GM23338 (cell line): ENCODE measurements at regions not wholly inside any gene's neighbourhood (a gene's known extent, or its start where the extent isn't known, plus 50 kb on each side); places are given as distances from the start of the nearest gene placed in this dataset.

Source experiments
- ATAC-seq: fragments of 200-7000 bp; cut with Tn5 transposase; 3 replicates; pipeline ENCODE4 v1.9.1; 2020
- DNase-seq: peaks from one replicate; pipeline ENCODE4 v3.0.0-alpha.2; 2015; ENCODE audit warnings: low spot score
- H2AFZ ChIP-seq: fragments of 200-600 bp; sonication (generic); 2 replicates; pipeline ENCODE4 v1.8.0; 2016; ENCODE audit warnings: antibody characterized with exemption, mild to moderate bottlenecking, moderate library complexity
- H3F3A ChIP-seq: fragments of 200-600 bp; sonication (generic); replicated peaks from 2 replicates; pipeline ENCODE4 v1.8.0; 2017; ENCODE audit warnings: antibody characterized with exemption, mixed run types, low read depth
- H3K27ac ChIP-seq: fragments of 200-600 bp; sonication (generic); 2 replicates; pipeline ENCODE4 v1.6.1; 2016; ENCODE audit warnings: low read depth
- H3K27me3 ChIP-seq: fragments of 200-600 bp; sonication (generic); 2 replicates; pipeline ENCODE4 v1.8.0; 2016; ENCODE audit warnings: mild to moderate bottlenecking, mixed run types, moderate library complexity; ENCODE audit not compliant: insufficient read depth
- H3K36me3 ChIP-seq: fragments of 200-600 bp; sonication (generic); 2 replicates; pipeline ENCODE4 v1.8.0; 2016; ENCODE audit warnings: mild to moderate bottlenecking; ENCODE audit not compliant: insufficient read depth
- H3K4me1 ChIP-seq: fragments of 200-600 bp; sonication (generic); 2 replicates; pipeline ENCODE4 v1.8.0; 2016; ENCODE audit warnings: mild to moderate bottlenecking, moderate library complexity; ENCODE audit not compliant: insufficient read depth
- H3K4me2 ChIP-seq: fragments of 200-600 bp; sonication (generic); 2 replicates; pipeline ENCODE4 v1.7.1; 2017; ENCODE audit warnings: mixed run types
- H3K4me3 ChIP-seq: fragments of 200-600 bp; sonication (generic); 2 replicates; pipeline ENCODE4 v1.6.1; 2016; ENCODE audit warnings: mixed run types
- H3K79me2 ChIP-seq: fragments of 200-600 bp; sonication (generic); replicated peaks from 2 replicates; pipeline ENCODE4 v1.8.0; 2017; ENCODE audit warnings: mild to moderate bottlenecking; ENCODE audit not compliant: insufficient read depth
- H3K9me2 ChIP-seq: fragments of 200-600 bp; sonication (generic); 2 replicates; pipeline ENCODE4 v1.8.0; 2017; ENCODE audit not compliant: insufficient read depth
- H4K20me1 ChIP-seq: fragments of 200-600 bp; sonication (generic); replicated peaks from 2 replicates; pipeline ENCODE4 v1.8.0; 2017; ENCODE audit warnings: mild to moderate bottlenecking; ENCODE audit not compliant: insufficient read depth
- H3K27ac Mint-ChIP-seq: 2 replicates; pipeline ENCODE4 v1.8.0; 2020; ENCODE audit warnings: inconsistent platforms, mild to moderate bottlenecking, moderate library complexity, mixed read lengths
- H3K27me3 Mint-ChIP-seq: 3 replicates; pipeline ENCODE4 v1.8.0; 2022; ENCODE audit warnings: low read depth, mild to moderate bottlenecking, moderate library complexity, mixed read lengths, inconsistent platforms; ENCODE audit not compliant: insufficient read depth, poor library complexity
- H3K36me3 Mint-ChIP-seq: 3 replicates; pipeline ENCODE4 v1.8.0; 2021; ENCODE audit warnings: low read depth, mild to moderate bottlenecking, inconsistent platforms, moderate library complexity, mixed read lengths
- H3K4me1 Mint-ChIP-seq: 3 replicates; pipeline ENCODE4 v1.8.0; 2020; ENCODE audit warnings: mild to moderate bottlenecking, inconsistent platforms, mixed read lengths
- H3K4me3 Mint-ChIP-seq: 3 replicates; pipeline ENCODE4 v1.8.0; 2021; ENCODE audit warnings: moderate library complexity, mild to moderate bottlenecking, inconsistent platforms, mixed read lengths
- H3K9me3 Mint-ChIP-seq: 3 replicates; pipeline ENCODE4 v1.8.0; 2020; ENCODE audit warnings: moderate library complexity, mild to moderate bottlenecking, inconsistent platforms, mixed read lengths
- CREB1 ChIP-seq: fragments of 250-450 bp; sonication (Bioruptor Pico); IDR thresholded peaks from 2 replicates; pipeline ENCODE4 v1.5.0; 2020; ENCODE audit warnings: low read depth, mild to moderate bottlenecking, moderate library complexity
- CTCF ChIP-seq, 2 experiments: fragments of 200-600 bp in 1 of 2; sonication (generic) in 1 of 2; conservative IDR thresholded peaks; 2 replicates each; pipeline versions ENCODE4 v1.5.1 to v1.6.1; 2016 to 2017; ENCODE audit warnings: antibody characterized with exemption in 2 of 2, low read depth in 2 of 2, mild to moderate bottlenecking in 2 of 2, moderate library complexity in 1 of 2
- ETS1 ChIP-seq: IDR thresholded peaks from 2 replicates; pipeline ENCODE4 v1.6.1; 2016; ENCODE audit warnings: antibody characterized with exemption
- EZH2phosphoT487 ChIP-seq: fragments of 200-600 bp; sonication (generic); IDR thresholded peaks from one replicate; pipeline ENCODE4 v1.8.1; 2018; ENCODE audit warnings: antibody characterized with exemption; ENCODE audit not compliant: unreplicated experiment
- JUNB ChIP-seq: IDR thresholded peaks from one replicate; pipeline ENCODE4 v1.6.1; 2016; ENCODE audit warnings: antibody characterized with exemption; ENCODE audit not compliant: unreplicated experiment
- NANOG ChIP-seq: IDR thresholded peaks from 2 replicates; pipeline ENCODE4 v1.6.1; 2016; ENCODE audit warnings: antibody characterized with exemption, borderline replicate concordance
- POLR2AphosphoS5 ChIP-seq: IDR thresholded peaks from 2 replicates; pipeline ENCODE4 v1.6.1; 2016; ENCODE audit warnings: antibody characterized with exemption, low read depth
- REST ChIP-seq: IDR thresholded peaks from one replicate; pipeline ENCODE4 v1.6.1; 2018; ENCODE audit warnings: antibody characterized with exemption; ENCODE audit not compliant: unreplicated experiment
- STAT1 ChIP-seq: IDR thresholded peaks from one replicate; pipeline ENCODE4 v1.6.1; 2016; ENCODE audit warnings: antibody characterized with exemption; ENCODE audit not compliant: unreplicated experiment
- ZNF114 ChIP-seq: fragments of 250-450 bp; sonication (Bioruptor Pico); IDR thresholded peaks from 2 replicates; pipeline ENCODE4 v1.5.0; 2020; ENCODE audit warnings: mild to moderate bottlenecking, moderate library complexity
- ZNF331 ChIP-seq: fragments of 250-450 bp; sonication (Bioruptor Pico); IDR thresholded peaks from 2 replicates; pipeline ENCODE4 v1.5.0; 2020; ENCODE audit warnings: low read depth, mild to moderate bottlenecking, moderate library complexity
- TF ChIP-seq, protein P1 (sequence below): fragments of 250-450 bp; sonication (Bioruptor Pico); IDR thresholded peaks from 2 replicates; pipeline ENCODE4 v1.5.0; 2020; ENCODE audit warnings: mild to moderate bottlenecking, moderate library complexity

- TF ChIP-seq ETS1, result no peak
- TF ChIP-seq POLR2AphosphoS5, result no peak
- TF ChIP-seq STAT1, result no peak
- no peak for TF ChIP-seq ZNF331 (CRISPR knock-in tag)
- TF ChIP-seq NANOG, result no peak
These were observed 79.4 kb downstream of the MSL3 start (continued) for GRCh38 chrX:11837437-11837836.

- Mint-ChIP-seq H3K4me1 (no peaks in the 10 kb centered on the region), H3K4me3 (no peak overlapping the region), H3K27ac (no peak overlapping the region), H3K9me3 (no peaks in the 10 kb centered on the region; the same call in 2 of the 3 replicates), H3K36me3 (no peaks in the 10 kb centered on the region), H3K27me3 (no peaks in the 10 kb centered on the region)
- no peaks in the 10 kb centered on the region for H3F3A ChIP-seq
- no peak overlapping the region for H3K4me3 ChIP-seq
- H3K4me2 ChIP-seq, result no peak overlapping the region
- no peak for DNase-seq
- H3K36me3 ChIP-seq, result no peaks in the 10 kb centered on the region
- no peak overlapping the region for H2AFZ ChIP-seq
- H3K27me3 ChIP-seq, result no peaks in the 10 kb centered on the region
- ATAC-seq, result no peak
- H3K9me2 ChIP-seq, result 0 out of 2 replicates have a peak, but pooled peaks cover 5% of the 10 kb centered on the region
- no peak overlapping the region for H3K27ac ChIP-seq
- no peaks in the 10 kb centered on the region for H4K20me1 ChIP-seq
- no peaks in the 10 kb centered on the region for H3K4me1 ChIP-seq
- no peaks in the 10 kb centered on the region for H3K79me2 ChIP-seq
- TF ChIP-seq EZH2phosphoT487 (no peak), ETS1 (no peak), CREB1 (CRISPR knock-in tag) (no peak), JUNB (no peak), ZNF114 (CRISPR knock-in tag) (no peak), CTCF (conservative IDR thresholded peaks at IDR 0.05; ENCODE audit: low read depth in 2 of 2) (no peak), NANOG (no peak), REST (no peak), POLR2AphosphoS5 (no peak), ZNF331 (CRISPR knock-in tag) (no peak)
- TF ChIP-seq, protein P1, sequence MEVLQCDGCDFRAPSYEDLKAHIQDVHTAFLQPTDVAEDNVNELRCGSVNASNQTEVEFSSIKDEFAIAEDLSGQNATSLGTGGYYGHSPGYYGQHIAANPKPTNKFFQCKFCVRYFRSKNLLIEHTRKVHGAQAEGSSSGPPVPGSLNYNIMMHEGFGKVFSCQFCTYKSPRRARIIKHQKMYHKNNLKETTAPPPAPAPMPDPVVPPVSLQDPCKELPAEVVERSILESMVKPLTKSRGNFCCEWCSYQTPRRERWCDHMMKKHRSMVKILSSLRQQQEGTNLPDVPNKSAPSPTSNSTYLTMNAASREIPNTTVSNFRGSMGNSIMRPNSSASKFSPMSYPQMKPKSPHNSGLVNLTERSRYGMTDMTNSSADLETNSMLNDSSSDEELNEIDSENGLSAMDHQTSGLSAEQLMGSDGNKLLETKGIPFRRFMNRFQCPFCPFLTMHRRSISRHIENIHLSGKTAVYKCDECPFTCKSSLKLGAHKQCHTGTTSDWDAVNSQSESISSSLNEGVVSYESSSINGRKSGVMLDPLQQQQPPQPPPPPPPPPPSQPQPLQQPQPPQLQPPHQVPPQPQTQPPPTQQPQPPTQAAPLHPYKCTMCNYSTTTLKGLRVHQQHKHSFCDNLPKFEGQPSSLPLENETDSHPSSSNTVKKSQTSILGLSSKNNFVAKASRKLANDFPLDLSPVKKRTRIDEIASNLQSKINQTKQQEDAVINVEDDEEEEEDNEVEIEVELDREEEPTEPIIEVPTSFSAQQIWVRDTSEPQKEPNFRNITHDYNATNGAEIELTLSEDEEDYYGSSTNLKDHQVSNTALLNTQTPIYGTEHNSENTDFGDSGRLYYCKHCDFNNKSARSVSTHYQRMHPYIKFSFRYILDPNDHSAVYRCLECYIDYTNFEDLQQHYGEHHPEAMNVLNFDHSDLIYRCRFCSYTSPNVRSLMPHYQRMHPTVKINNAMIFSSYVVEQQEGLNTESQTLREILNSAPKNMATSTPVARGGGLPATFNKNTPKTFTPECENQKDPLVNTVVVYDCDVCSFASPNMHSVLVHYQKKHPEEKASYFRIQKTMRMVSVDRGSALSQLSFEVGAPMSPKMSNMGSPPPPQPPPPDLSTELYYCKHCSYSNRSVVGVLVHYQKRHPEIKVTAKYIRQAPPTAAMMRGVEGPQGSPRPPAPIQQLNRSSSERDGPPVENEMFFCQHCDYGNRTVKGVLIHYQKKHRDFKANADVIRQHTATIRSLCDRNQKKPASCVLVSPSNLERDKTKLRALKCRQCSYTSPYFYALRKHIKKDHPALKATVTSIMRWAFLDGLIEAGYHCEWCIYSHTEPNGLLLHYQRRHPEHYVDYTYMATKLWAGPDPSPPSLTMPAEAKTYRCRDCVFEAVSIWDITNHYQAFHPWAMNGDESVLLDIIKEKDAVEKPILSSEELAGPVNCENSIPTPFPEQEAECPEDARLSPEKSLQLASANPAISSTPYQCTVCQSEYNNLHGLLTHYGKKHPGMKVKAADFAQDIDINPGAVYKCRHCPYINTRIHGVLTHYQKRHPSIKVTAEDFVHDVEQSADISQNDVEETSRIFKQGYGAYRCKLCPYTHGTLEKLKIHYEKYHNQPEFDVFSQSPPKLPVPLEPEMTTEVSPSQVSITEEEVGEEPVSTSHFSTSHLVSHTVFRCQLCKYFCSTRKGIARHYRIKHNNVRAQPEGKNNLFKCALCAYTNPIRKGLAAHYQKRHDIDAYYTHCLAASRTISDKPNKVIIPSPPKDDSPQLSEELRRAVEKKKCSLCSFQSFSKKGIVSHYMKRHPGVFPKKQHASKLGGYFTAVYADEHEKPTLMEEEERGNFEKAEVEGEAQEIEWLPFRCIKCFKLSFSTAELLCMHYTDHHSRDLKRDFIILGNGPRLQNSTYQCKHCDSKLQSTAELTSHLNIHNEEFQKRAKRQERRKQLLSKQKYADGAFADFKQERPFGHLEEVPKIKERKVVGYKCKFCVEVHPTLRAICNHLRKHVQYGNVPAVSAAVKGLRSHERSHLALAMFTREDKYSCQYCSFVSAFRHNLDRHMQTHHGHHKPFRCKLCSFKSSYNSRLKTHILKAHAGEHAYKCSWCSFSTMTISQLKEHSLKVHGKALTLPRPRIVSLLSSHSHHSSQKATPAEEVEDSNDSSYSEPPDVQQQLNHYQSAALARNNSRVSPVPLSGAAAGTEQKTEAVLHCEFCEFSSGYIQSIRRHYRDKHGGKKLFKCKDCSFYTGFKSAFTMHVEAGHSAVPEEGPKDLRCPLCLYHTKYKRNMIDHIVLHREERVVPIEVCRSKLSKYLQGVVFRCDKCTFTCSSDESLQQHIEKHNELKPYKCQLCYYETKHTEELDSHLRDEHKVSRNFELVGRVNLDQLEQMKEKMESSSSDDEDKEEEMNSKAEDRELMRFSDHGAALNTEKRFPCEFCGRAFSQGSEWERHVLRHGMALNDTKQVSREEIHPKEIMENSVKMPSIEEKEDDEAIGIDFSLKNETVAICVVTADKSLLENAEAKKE, result no peak
These were observed 106.1 kb downstream of the MSL3 start for GRCh38 chrX:11864171-11864570.
